Breast epithelium (tissue), 3 donors: ENCODE measurements at regions not wholly inside any gene's neighbourhood (a gene's known extent, or its start where the extent isn't known, plus 50 kb on each side); places are given as distances from the start of the nearest gene placed in this dataset.

Experiments used
- POLR2A ChIP-seq: fragments of 450-650 bp; IDR thresholded peaks from one replicate; pipeline ENCODE4 v1.6.1; 2016; ENCODE audit warnings: antibody characterized with exemption, mild to moderate bottlenecking, moderate library complexity
- POLR2AphosphoS5 ChIP-seq, 3 donors: sonication (generic); formaldehyde crosslinking; IDR thresholded peaks; one replicate each; pipeline ENCODE4 v1.6.1; 2017; ENCODE audit warnings: antibody characterized with exemption in 3 of 3

- TF ChIP-seq POLR2AphosphoS5 (IDR thresholded peaks at IDR 0.05) (no peak), POLR2A (no peak)
Measured at GRCh38 chr7:125030756-125031387, 101.2 kb upstream of the POT1 start.
